SW 1271 (cell line): ENCODE measurements at regions not wholly inside any gene's neighbourhood (a gene's known extent, or its start where the extent isn't known, plus 50 kb on each side); places are given as distances from the start of the nearest gene placed in this dataset.

Experiments used
- DNase-seq, 2 experiments: peaks; one replicate each; lab custom pipeline; 2025; lab: John Stamatoyannopoulos, UW

DNA sequence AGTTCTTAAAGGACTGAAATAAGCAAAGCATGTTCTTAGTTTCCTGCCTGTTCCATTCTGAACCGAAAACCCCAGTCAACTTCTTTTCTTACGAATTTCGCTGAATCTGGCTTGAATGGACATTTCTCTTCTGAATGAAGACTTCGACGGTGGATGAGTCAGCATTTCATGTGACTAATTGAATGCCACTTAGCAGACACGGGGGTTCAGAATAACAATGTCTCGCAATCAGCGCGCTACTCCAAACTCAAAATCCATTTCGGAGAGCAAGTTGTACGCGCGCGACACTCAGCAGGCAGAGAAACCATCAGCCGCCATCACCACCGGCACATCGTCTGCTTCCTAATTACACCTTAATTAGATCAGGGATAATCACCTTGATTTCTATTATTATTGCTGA lies 239.0 kb upstream of the KLF6 start:
- DNase-seq: no peak

DNA sequence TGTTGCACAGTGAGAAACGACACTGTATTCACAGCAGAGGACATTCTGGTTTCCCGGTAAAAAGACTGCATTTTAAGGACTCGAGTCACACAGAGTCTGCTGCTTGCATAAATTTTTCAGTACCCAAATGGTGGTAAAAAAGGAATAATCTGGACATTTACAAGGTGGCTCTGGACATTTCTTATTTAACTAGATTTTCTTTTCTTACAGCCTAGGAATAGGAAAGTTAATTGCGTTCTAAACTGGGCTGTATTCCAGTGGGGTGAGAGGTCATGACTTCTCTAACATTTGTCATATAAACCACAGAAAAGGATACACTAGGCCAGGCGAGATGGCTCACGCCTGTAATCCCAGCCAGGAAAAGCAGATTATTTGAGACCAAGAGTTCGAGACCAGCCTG lies 237.5 kb upstream of the KLF6 start:
- DNase-seq: no peak

DNA sequence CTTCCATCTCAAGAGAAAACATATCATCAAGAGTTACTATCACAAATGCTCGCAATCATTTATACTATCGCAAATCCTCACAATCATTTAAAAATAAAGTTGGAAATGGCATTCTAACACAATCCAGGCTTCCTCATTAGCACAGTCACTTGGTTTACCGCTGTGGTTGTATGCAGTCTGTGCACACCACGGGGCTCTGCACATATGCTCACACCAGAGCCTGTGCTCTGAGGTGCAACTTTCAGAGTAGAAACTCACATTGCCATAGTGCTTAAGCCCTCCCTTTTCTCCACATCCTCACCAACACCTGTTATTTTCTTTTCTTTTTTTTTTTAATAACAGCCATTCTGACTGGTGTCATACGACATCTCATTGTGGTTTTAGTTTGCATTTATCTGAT lies 235.6 kb upstream of the KLF6 start:
- DNase-seq: no peak

GRCh38 chr10:4018054-4018511 lies 233.1 kb upstream of the KLF6 start:
- DNase-seq: no peak

DNA sequence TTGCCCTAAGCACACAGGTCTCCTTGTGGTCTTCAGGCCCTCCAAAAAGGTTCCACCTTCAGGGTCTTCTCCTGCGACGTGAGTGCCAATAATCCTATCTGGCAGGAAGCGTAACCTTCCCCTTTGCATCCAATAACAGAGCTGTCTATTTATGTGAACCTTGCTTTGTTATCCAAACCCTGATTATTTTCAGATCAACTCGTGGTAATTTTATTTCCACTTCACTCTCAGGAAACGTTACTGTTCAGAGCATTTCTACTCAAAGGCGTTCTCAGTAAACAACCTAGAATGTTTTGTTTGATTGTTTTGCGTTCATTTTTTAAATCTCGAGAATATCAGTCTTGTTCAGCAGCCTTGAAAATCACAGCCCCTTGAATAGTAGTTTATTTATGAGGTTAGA lies 232.3 kb upstream of the KLF6 start:
- no peak for DNase-seq

GRCh38 chr10:4016214-4016740 lies 231.3 kb upstream of the KLF6 start:
- DNase-seq: no peak

DNA sequence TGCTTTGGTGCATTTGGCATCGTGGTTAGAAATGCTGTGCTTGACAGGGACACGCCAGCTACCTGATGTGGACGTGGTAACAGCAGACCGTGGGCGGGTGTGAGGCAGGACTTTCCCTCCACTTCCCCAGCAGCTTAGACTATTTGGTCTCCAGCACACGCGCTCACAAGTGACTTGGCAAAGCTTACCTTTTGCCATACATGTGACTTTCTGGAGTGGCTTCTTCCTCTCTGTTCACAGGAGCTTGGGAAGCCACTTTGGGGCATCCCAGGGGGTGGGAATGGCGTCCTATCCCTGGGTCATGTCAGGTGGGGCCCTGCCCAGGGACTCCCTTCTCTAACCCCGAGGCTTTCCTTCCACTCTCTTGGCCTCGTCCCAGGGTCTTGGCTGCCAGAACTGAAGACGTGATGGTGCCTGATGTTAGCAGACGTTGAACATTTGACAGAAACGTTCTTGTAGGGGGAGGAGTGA lies 228.7 kb upstream of the KLF6 start:
- DNase-seq: no peak

GRCh38 chr10:4012848-4013247 lies 227.8 kb upstream of the KLF6 start:
- no peak for DNase-seq

- no peak for DNase-seq
These were observed 226.3 kb upstream of the KLF6 start for GRCh38 chr10:4011136-4011812.

- DNase-seq: no peak
These were observed 223.8 kb upstream of the KLF6 start for GRCh38 chr10:4008676-4009382.

DNA sequence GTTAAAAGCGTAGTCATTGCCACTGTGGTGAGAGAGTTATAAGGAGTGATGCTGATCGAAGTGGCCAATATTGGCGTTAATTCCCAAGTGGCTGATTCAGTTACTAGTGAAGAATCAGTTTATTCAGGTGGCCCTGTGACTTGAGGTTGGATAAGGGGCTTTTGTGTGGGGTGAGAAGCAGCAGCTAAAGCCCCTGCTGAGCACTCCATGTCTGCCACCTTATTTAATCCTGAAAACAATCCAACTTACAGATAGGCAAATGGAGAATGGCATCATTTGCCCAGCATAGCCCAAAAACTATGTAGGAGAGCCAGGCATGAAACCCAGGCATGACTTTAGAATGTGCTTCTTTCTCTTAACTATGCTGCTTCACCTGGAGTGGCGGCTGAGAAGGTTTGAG lies 222.8 kb upstream of the KLF6 start:
- no peak for DNase-seq

GRCh38 chr10:4006858-4007257 lies 221.8 kb upstream of the KLF6 start:
- DNase-seq: no peak

DNA sequence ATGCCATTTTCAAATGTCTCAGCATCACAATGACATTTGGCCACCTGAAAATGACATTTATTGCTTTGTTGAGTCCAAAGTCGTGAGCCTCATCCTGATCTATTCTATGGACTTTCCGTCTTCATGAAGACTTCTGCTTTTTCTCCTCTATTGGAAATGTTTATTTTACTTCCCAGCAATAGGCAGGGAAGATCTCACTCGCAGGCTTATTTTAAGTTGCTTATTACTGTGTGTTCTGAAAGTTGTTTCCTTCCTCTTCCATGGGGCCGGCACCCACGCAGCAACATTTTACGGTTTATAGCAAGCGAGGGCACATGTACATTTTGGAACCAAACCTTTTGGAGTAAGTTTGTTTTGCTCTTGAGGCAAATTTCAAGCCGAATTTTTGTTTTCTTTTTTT lies 221.0 kb upstream of the KLF6 start:
- DNase-seq: no peak

DNA sequence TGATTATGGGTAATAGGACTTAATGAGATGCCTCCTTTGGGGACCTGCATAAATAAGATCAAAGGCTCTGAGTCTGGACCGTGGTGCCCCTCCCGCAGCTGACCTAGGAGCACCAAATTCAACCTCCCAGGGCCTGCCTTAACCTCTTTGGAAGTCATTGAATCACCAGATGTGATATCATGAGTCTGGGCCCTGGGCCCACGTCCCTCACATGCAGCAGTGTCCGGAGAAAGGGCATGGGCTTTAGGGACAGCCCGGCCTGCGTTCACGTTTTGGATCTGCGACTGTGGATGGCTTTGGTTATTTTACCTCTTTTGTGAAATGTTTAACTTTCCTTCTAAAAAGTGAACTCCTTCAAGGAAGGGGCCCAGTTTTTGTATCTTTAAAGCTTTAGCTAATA lies 220.0 kb upstream of the KLF6 start:
- DNase-seq: no peak

DNA sequence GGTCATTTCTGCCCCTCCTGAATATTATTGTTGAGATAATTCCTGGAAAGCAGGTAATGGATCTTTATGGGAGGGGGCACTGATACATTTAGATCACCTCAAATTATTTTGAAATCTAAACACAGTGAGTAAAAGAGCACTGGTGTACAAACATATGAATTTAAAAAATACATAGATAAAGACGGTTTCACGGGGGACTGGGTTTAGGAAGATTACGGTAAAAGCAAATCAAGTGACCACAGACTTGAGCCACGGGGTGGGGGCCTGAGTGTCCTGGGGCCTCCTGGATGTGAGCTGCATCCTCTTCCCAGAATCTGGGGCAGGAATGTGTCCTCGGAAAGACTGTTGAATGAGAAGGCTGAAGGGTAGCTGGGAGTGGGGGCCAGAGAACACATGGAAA lies 219.1 kb upstream of the KLF6 start:
- no peak for DNase-seq

DNA sequence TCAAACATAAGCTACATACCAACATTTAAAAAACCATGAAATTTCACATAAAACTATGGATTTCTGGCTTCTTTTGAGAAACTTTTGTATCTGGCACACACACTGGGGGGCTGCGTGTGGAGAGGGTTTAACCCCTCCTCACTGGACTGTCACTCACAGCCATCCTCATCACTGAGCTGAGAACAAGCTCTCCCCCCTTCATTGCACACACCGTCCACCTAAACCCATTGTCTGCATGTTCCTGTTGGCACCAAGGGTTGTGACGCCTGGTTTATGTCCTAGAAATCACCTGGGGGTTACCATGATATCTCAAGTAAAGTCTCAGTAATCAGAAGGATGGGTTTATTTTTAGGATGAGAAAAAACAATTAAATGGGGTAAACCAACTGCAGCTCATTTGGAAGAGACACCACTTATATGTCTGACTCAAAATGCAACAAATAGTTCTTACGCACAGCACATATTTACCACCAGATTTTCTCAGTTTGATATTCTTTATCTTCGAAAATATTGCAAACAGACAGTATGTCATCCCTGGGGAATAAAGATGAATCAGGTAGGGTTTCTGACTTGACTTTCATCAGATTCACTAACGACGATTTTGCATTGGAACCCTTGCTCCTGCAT lies 218.5 kb upstream of the KLF6 start:
- DNase-seq: no peak

GRCh38 chr10:4001811-4002210 lies 216.8 kb upstream of the KLF6 start:
- no peak for DNase-seq

DNA sequence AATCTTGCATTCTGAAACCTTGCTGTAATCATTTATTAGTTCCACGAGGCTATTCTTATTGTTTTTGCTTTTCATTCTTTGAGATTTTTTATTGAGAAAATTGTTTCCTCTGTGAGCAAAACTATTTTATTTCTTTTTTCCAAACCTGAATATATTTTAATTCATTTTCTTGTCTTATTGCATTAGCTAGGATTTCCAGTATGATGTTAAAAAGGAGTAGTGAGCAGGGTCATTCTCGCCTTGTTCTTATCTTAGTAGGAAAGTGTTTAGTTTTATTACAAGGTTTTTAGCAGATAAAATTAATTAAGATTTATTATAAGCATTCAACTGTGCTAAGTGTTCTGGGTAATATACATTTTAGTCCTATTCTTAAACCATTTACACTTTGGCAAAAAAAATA lies 214.6 kb upstream of the KLF6 start:
- DNase-seq: no peak

DNA sequence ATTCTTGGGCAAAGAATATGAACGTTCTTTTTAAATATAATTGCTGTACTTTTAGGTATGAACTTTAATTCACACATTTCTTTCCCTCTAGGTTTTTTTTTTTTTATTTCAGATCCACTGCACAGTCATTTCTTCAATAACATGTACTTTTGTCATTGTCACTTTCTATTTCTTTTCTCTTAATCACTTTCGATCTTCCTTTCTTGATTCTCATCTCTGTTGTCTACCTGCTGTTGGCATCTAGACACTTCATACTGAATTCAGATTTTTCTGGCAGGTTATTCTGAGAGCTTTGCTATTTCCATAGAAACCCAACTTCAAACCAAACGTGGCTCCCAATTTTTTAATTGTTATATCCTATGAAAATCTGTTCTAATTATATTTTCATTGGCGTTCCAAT lies 211.7 kb upstream of the KLF6 start:
- no peak for DNase-seq

GRCh38 chr10:3995302-3996210 lies 210.5 kb upstream of the KLF6 start:
- no peak for DNase-seq

GRCh38 chr10:3992382-3993178 lies 207.6 kb upstream of the KLF6 start:
- no peak for DNase-seq
